ENCODE measurements at regions not wholly inside any gene's neighbourhood (a gene's known extent, or its start where the extent isn't known, plus 50 kb on each side); places are given as distances from the start of the nearest gene placed in this dataset.

DNA sequence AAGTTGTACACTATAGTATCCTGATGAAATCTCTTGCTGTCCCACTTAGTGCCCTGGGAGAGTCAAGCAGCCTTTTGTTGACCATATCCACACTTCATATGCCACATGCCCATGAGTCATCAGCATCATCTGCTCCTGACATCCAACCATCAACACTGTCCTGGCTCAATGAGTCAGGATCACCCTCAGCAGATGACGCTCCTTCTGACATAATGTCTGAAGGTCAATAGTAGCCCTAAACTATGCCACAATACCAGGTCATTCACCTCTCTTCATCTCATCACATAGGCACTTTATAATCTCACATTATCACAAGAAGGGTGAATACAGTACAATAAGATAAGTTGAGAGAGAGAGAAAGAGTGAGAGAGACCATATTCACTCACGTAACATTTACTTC is 369.0 kb upstream of the FAR2 start:
- TF ChIP-seq, protein P1, sequence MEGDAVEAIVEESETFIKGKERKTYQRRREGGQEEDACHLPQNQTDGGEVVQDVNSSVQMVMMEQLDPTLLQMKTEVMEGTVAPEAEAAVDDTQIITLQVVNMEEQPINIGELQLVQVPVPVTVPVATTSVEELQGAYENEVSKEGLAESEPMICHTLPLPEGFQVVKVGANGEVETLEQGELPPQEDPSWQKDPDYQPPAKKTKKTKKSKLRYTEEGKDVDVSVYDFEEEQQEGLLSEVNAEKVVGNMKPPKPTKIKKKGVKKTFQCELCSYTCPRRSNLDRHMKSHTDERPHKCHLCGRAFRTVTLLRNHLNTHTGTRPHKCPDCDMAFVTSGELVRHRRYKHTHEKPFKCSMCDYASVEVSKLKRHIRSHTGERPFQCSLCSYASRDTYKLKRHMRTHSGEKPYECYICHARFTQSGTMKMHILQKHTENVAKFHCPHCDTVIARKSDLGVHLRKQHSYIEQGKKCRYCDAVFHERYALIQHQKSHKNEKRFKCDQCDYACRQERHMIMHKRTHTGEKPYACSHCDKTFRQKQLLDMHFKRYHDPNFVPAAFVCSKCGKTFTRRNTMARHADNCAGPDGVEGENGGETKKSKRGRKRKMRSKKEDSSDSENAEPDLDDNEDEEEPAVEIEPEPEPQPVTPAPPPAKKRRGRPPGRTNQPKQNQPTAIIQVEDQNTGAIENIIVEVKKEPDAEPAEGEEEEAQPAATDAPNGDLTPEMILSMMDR (IDR thresholded peaks at IDR 0.05), result no peak
- TF ChIP-seq POLR2A (IDR thresholded peaks at IDR 0.05), result no peak
